Mesothelial cell of epicardium (in vitro differentiated cells): ENCODE measurements at regions not wholly inside any gene's neighbourhood (a gene's known extent, or its start where the extent isn't known, plus 50 kb on each side); places are given as distances from the start of the nearest gene placed in this dataset.

Source experiments
- DNase-seq, 2 experiments: peaks; one replicate each; pipeline ENCODE4 v3.0.0; 2021; ENCODE audit warnings: low spot score in 2 of 2; ENCODE audit not compliant: unreplicated experiment in 2 of 2
- H3K27ac Mint-ChIP-seq: 2 replicates; pipeline ENCODE4 v1.8.0; 2021; ENCODE audit warnings: mixed read lengths
- H3K27me3 Mint-ChIP-seq: 2 replicates; pipeline ENCODE4 v1.8.0; 2021; ENCODE audit warnings: low read depth, mixed read lengths
- H3K36me3 Mint-ChIP-seq: 2 replicates; pipeline ENCODE4 v1.8.0; 2021; ENCODE audit warnings: mixed read lengths
- H3K4me1 Mint-ChIP-seq: 2 replicates; pipeline ENCODE4 v1.8.0; 2021; ENCODE audit warnings: mixed read lengths
- H3K4me3 Mint-ChIP-seq: 2 replicates; pipeline ENCODE4 v1.8.0; 2021; ENCODE audit warnings: mild to moderate bottlenecking, moderate library complexity, mixed read lengths
- H3K9me3 Mint-ChIP-seq: 2 replicates; pipeline ENCODE4 v1.8.0; 2021; ENCODE audit warnings: mixed read lengths
- TF ChIP-seq, protein P1 (sequence below): fragments of 200-600 bp; sonication (generic); IDR thresholded peaks from one replicate; pipeline ENCODE4 v1.5.0; 2021; ENCODE audit warnings: antibody characterized with exemption; ENCODE audit not compliant: unreplicated experiment

DNA sequence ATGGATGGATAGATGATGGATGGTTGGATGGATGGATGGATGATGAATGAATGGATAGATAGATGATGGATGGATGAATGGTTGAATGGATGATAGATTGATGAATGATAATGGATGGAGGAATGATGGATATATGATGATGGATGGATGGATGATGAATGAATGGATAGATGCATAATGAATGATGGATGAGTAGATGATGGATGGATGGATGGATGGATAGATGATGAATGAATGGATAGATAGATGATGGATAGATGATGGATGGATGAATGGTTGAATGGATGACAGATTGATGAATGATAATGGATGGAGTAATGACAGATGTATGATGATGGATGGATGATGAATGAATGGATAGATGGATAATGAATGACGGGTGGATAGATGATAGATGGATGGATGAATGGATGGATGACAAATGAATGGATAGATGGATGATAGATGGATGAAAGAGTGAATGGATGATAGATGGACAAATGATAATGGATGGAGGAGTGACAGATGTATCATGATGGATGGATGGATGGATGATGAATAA lies 1466.5 kb downstream of the BRD1 start:
- H3K36me3 Mint-ChIP-seq: no peaks in the 10 kb centered on the region
- H3K4me1 Mint-ChIP-seq: no peaks in the 10 kb centered on the region
- H3K27me3 Mint-ChIP-seq: peaks cover 14% of the 10 kb centered on the region
- TF ChIP-seq, protein P1, sequence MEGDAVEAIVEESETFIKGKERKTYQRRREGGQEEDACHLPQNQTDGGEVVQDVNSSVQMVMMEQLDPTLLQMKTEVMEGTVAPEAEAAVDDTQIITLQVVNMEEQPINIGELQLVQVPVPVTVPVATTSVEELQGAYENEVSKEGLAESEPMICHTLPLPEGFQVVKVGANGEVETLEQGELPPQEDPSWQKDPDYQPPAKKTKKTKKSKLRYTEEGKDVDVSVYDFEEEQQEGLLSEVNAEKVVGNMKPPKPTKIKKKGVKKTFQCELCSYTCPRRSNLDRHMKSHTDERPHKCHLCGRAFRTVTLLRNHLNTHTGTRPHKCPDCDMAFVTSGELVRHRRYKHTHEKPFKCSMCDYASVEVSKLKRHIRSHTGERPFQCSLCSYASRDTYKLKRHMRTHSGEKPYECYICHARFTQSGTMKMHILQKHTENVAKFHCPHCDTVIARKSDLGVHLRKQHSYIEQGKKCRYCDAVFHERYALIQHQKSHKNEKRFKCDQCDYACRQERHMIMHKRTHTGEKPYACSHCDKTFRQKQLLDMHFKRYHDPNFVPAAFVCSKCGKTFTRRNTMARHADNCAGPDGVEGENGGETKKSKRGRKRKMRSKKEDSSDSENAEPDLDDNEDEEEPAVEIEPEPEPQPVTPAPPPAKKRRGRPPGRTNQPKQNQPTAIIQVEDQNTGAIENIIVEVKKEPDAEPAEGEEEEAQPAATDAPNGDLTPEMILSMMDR: no peak
- no peak overlapping the region for H3K27ac Mint-ChIP-seq
- DNase-seq: no peak
- no peak overlapping the region for H3K4me3 Mint-ChIP-seq
- no peaks in the 10 kb centered on the region for H3K9me3 Mint-ChIP-seq

DNA sequence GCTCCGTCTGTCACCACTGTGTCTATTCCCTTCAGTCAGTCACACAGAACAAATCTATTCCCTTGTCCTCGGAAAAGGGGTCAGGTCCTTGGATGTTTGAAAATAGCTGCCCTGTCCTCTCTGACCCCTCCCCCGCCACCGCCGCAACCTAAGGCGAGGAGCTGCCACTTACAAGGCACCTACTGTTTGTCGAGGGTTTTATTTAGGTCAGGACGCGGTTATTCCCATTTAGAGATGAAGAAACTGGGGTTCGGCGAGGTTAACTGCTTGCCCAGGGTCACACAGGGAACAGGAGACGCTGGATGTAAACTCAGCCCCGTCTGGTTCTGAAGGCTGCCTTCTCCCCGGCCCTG lies 1468.1 kb downstream of the BRD1 start:
- Mint-ChIP-seq H3K4me3 (no peak overlapping the region), H3K4me1 (no peaks in the 10 kb centered on the region), H3K27me3 (peaks cover 21% of the 10 kb centered on the region), H3K9me3 (no peaks in the 10 kb centered on the region), H3K27ac (no peak overlapping the region), H3K36me3 (no peaks in the 10 kb centered on the region)
- no peak for DNase-seq
- TF ChIP-seq, protein P1: no peak

DNA sequence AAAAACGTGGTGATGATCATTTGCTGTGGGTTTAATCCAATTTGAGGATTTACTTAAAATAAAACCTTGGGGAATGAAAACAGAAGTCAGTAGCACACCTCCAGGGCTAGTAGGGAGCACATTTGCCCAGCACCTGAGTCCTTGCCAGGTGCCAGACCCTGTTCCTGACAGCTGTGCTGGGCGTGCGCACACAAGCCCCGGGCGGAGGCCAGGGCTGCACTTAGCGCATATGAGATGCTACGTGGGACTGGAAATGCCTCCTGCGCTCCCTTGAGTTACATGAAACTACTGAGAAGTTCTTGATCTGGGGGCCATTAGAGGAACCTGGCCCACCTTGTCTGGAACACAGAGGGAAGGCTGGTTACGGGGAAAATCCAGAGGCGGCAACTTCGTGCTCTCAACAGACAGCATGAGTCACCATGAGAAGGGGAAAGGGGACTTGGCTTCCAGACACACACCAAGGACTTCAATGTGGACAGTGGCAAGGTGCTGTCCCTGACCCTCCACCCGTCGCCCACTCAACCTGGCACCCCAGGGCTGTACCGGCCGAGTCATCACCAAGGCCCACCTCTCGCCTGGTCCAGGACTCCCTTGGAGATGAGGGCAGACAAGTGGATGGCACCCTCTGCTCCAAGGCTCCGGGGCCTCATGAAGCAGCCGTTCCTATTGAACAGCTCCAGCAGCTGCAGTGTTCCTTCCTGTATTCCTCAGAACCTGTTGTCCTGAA lies 1468.6 kb downstream of the BRD1 start:
- no peaks in the 10 kb centered on the region for H3K9me3 Mint-ChIP-seq
- H3K4me1 Mint-ChIP-seq: no peaks in the 10 kb centered on the region
- no peaks in the 10 kb centered on the region for H3K36me3 Mint-ChIP-seq
- no peak overlapping the region for H3K27ac Mint-ChIP-seq
- H3K4me3 Mint-ChIP-seq: no peak overlapping the region
- TF ChIP-seq, protein P1: no peak
- no peak for DNase-seq
- H3K27me3 Mint-ChIP-seq: peaks cover 25% of the 10 kb centered on the region

DNA sequence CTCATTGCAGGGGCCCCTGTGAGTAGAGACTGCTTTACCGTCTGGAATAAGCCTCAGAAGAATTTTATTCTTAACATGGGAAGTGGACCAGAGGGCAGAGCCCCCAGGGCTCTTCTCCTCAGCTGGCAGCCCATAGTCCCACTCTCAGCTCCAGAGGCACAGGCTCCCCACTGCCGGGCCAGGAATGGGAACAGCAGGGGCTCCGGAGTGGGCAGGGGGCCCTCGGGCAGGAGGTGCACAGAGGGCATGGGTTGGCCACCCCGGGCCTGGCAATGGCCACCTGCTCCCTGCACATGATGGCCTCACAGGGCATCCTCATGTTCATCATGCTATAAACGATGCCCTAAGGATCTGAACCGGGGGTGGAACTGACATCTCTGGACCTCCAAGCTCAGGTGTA lies 1469.7 kb downstream of the BRD1 start:
- H3K4me1 Mint-ChIP-seq: no peaks in the 10 kb centered on the region
- no peaks in the 10 kb centered on the region for H3K9me3 Mint-ChIP-seq
- H3K27ac Mint-ChIP-seq: no peak overlapping the region
- peaks cover 30% of the 10 kb centered on the region for H3K27me3 Mint-ChIP-seq
- no peak overlapping the region for H3K4me3 Mint-ChIP-seq
- TF ChIP-seq, protein P1: no peak
- no peak for DNase-seq
- H3K36me3 Mint-ChIP-seq: no peaks in the 10 kb centered on the region

DNA sequence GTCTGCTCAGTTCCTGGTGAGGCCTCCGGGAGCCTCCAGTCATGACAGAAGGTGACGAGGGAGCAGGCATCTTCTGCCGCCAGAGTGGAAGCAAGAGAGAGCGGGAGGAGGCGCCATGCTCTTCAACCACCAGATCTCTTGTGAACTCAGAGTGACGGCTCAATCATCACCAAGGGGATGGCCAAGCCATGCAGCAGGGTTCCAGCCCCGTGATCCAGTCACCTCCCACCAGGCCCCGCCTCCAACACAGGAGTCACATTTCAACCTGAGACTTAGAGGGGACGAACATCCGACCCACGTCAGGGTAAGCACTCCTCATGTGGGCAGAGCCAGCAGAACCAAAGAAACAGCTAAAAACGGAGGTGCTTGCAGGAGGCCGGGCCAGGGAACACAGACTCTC lies 1470.5 kb downstream of the BRD1 start:
- Mint-ChIP-seq H3K36me3 (no peaks in the 10 kb centered on the region), H3K27ac (no peak overlapping the region), H3K9me3 (no peaks in the 10 kb centered on the region), H3K4me3 (no peak overlapping the region), H3K4me1 (no peaks in the 10 kb centered on the region), H3K27me3 (peaks cover 30% of the 10 kb centered on the region)
- TF ChIP-seq, protein P1: no peak
- DNase-seq: no peak
